ENCODE measurements at regions not wholly inside any gene's neighbourhood (a gene's known extent, or its start where the extent isn't known, plus 50 kb on each side); places are given as distances from the start of the nearest gene placed in this dataset.

DNA sequence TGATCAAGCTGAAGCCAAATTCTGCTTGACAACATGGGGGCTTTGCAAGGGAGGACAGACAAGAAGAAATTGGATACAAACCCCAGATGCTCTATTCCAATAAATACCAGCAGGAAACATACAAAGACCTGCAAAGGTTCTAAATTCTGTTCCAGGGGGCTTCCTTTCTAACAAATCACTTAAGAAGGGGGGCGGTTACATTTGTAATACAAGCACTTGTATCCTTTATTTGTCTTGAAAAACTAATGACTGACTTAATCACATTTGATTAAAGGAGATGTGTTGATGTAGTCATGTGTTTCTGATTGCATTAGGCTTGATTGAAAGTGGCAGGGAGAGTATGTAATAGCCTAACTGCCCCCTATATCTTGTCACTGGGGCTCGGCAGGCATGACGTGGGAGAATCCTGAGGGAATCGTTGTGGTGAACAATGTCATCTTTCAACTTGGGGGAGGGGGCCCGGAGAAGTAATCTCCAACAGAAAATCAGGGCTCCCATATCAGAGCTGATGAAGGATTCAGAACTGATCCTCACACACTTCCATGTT is 361.7 kb downstream of the INSC start:
- Histone ChIP-seq H3K4me3 (no peak overlapping the region), H3K27ac (no peak overlapping the region), H3K27me3 (no peaks in the 10 kb centered on the region), H3K9me3 (replicated peaks in 1 of 3) (no peaks in the 10 kb centered on the region), H3K4me1 (replicated peaks in 1 of 2) (no peaks in the 10 kb centered on the region), H3K36me3 (replicated peaks in 1 of 2) (no peaks in the 10 kb centered on the region)
- intact Hi-C loops (cut with DNase I): no loop called here
- WGBS, 4 donors: 32 to 49% (median 45%) methylated on average over 5 of the region's 5 CpGs
- TF ChIP-seq POLR2A (IDR thresholded peaks at IDR 0.05): no peak
- TF ChIP-seq, protein P1, sequence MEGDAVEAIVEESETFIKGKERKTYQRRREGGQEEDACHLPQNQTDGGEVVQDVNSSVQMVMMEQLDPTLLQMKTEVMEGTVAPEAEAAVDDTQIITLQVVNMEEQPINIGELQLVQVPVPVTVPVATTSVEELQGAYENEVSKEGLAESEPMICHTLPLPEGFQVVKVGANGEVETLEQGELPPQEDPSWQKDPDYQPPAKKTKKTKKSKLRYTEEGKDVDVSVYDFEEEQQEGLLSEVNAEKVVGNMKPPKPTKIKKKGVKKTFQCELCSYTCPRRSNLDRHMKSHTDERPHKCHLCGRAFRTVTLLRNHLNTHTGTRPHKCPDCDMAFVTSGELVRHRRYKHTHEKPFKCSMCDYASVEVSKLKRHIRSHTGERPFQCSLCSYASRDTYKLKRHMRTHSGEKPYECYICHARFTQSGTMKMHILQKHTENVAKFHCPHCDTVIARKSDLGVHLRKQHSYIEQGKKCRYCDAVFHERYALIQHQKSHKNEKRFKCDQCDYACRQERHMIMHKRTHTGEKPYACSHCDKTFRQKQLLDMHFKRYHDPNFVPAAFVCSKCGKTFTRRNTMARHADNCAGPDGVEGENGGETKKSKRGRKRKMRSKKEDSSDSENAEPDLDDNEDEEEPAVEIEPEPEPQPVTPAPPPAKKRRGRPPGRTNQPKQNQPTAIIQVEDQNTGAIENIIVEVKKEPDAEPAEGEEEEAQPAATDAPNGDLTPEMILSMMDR (IDR thresholded peaks at IDR 0.05): no peak
- DNase-seq: no peak

DNA sequence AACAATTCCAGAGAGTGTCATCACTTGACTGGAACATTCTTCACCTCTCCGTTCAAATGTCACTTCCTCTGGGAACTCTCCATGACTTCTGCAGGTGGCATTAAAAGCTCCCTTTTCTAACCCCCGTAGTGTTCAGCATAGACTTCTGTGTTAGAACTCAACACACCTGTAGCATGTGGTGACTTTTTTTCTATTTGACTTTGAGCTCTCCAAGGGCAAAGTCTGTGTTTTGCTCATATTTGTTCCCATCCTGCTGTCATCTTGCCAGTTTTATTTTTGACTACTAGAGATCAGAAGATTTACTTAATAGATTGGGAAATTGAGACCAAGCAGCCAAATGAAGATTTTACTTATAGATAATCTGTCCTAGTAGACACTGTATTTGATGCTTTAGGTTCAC is 367.1 kb downstream of the INSC start:
- H3K27me3 ChIP-seq: no peaks in the 10 kb centered on the region
- intact Hi-C loops (cut with DNase I): no loop called here
- no peak overlapping the region for H3K4me3 ChIP-seq
- no peak for DNase-seq
- TF ChIP-seq POLR2A (IDR thresholded peaks at IDR 0.05): no peak
- TF ChIP-seq, protein P1 (IDR thresholded peaks at IDR 0.05): no peak
- WGBS, 4 donors: 64 to 81% (median 79%) methylated on average over 2 of the region's 2 CpGs
- no peaks in the 10 kb centered on the region for H3K9me3 ChIP-seq (replicated peaks in 1 of 3)
- no peaks in the 10 kb centered on the region for H3K36me3 ChIP-seq (replicated peaks in 1 of 2)
- no peaks in the 10 kb centered on the region for H3K4me1 ChIP-seq (replicated peaks in 1 of 2)
- H3K27ac ChIP-seq: no peak overlapping the region

DNA sequence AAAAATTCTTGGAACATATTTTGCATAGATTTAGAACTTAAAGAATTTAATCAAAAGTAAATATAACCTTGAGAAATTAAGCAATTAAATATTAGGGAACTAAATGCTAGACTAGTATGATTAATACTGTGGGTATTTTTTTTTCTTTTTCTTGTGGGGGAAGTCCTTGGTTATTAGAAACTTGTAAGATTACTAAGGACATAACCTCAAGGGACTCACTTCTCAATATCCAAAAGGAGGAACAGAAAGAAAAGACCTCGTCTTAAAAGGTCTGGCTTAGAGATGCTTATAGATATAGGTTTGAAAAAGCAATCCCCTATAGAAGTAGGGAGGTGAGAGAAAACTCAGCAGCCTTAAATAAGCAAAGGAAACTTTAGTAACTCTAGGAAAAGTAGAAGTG is 368.5 kb downstream of the INSC start:
- no peaks in the 10 kb centered on the region for H3K36me3 ChIP-seq (replicated peaks in 1 of 2)
- WGBS, 4 donors: 56 to 66% (median 57%) methylated on average over 1 of the region's 1 CpG
- H3K27me3 ChIP-seq: no peaks in the 10 kb centered on the region

DNA sequence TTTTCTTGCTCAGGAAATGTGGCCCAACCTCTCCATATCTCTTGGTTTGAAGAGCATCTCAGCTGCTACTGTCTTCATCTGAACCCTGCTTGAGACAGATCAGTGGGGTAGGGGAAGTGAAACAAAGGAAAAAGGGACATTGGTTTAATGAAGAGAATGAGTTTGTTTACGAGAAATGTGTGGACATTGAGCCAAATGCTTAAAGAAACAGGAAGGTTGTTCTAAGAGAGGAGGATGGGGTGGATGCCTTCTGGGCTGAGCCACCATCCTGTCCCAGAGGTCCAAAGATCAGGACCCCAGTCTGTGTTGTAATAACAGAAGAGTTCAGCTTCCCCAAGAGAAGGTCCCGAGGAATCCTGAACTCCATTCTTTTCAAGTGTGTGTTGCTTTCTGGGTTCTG is 369.7 kb downstream of the INSC start:
- DNase-seq: no peak

More for the DNA sequence above, 368.5 kb downstream of the INSC start:
- Histone ChIP-seq H3K4me1 (replicated peaks in 1 of 2) (no peaks in the 10 kb centered on the region), H3K9me3 (replicated peaks in 1 of 3) (no peaks in the 10 kb centered on the region), H3K27ac (no peak overlapping the region), H3K4me3 (no peak overlapping the region)
- TF ChIP-seq, protein P1 (IDR thresholded peaks at IDR 0.05): no peak
- TF ChIP-seq POLR2A (IDR thresholded peaks at IDR 0.05): no peak
- DNase-seq: no peak
- intact Hi-C loops (cut with DNase I): no loop called here

More for the DNA sequence above, 369.7 kb downstream of the INSC start:
- Histone ChIP-seq H3K9me3 (replicated peaks in 1 of 3) (no peaks in the 10 kb centered on the region), H3K4me1 (replicated peaks in 1 of 2) (no peaks in the 10 kb centered on the region), H3K4me3 (no peak overlapping the region), H3K36me3 (replicated peaks in 1 of 2) (no peaks in the 10 kb centered on the region), H3K27me3 (no peaks in the 10 kb centered on the region), H3K27ac (no peak overlapping the region)
- 36 to 72% (median 51%) methylated on average over 2 of the region's 2 CpGs for WGBS, 4 donors
- TF ChIP-seq POLR2A (IDR thresholded peaks at IDR 0.05): no peak
- TF ChIP-seq, protein P1 (IDR thresholded peaks at IDR 0.05): no peak
- intact Hi-C loops (cut with DNase I): no loop called here
